Spleen (tissue), 11 donors: ENCODE measurements at regions not wholly inside any gene's neighbourhood (a gene's known extent, or its start where the extent isn't known, plus 50 kb on each side); places are given as distances from the start of the nearest gene placed in this dataset.
"Not testable (repeated sequence)": the region's sequence is repeated elsewhere in the genome, so short reads cannot be mapped to it uniquely, and the experiment has no call there.

ENCODE experiments used
- DNase-seq: peaks from one replicate; pipeline ENCODE4 v3.0.0-alpha.2; 2020
- H3K27ac ChIP-seq, 8 donors: fragments of 200-600 bp; sonication (generic) in 7 of 8; 1 replicate in 4 of 8; 2 replicates in 4 of 8; pipeline versions ENCODE4 v1.5.0 to v1.8.0; 2016 to 2021; ENCODE audit warnings: inconsistent platforms in 4 of 8, mild to moderate bottlenecking in 4 of 8, moderate library complexity in 1 of 8
- H3K27me3 ChIP-seq, 7 donors: fragments of 200-600 bp; sonication (generic) in 6 of 7; replicated peaks in 1 of 7; 1 replicate in 4 of 7; 2 replicates in 3 of 7; pipeline versions ENCODE4 v1.5.0 to v1.8.0; 2016 to 2021; ENCODE audit warnings: inconsistent platforms in 3 of 7, mild to moderate bottlenecking in 1 of 7
- H3K36me3 ChIP-seq, 6 donors: fragments of 200-600 bp; sonication (generic) in 5 of 6; 1 replicate in 4 of 6; 2 replicates in 2 of 6; pipeline versions ENCODE4 v1.5.0 to v1.8.0; 2016 to 2021; ENCODE audit warnings: inconsistent platforms in 2 of 6
- H3K4me1 ChIP-seq, 6 donors: fragments of 200-600 bp; sonication (generic) in 5 of 6; 1 replicate in 3 of 6; 2 replicates in 3 of 6; pipeline versions ENCODE4 v1.5.0 to v1.8.0; 2016 to 2021; ENCODE audit warnings: inconsistent platforms in 3 of 6
- H3K4me3 ChIP-seq, 8 donors: fragments of 200-600 bp; sonication (generic) in 7 of 8; 1 replicate in 4 of 8; 2 replicates in 4 of 8; pipeline versions ENCODE4 v1.5.0 to v1.8.0; 2016 to 2021; ENCODE audit warnings: inconsistent platforms in 4 of 8, mild to moderate bottlenecking in 4 of 8, moderate library complexity in 2 of 8
- H3K9me3 ChIP-seq, 8 donors: fragments of 200-600 bp; sonication (generic) in 7 of 8; 1 replicate in 4 of 8; 2 replicates in 4 of 8; pipeline versions ENCODE4 v1.5.0 to v1.8.0; 2016 to 2021; ENCODE audit warnings: inconsistent platforms in 4 of 8
- POLR2A ChIP-seq, 3 donors: fragments of 450-650 bp; IDR thresholded peaks; one replicate each; pipeline ENCODE4 v1.5.1; 2017; ENCODE audit warnings: antibody characterized with exemption in 3 of 3, mild to moderate bottlenecking in 1 of 3
- POLR2AphosphoS5 ChIP-seq, 3 donors: sonication (generic); formaldehyde crosslinking; IDR thresholded peaks; one replicate each; pipeline ENCODE4 v1.5.1; 2017; ENCODE audit warnings: antibody characterized with exemption in 3 of 3
- WGBS, 5 donors: extraction: QIAGEN DNeasy Blood & Tissue Kit in 3 of 5; methylation state at CpG; one replicate each; pipeline versions ENCODE4 v1.1.5 to v1.1.7; 2013 to 2018; 5-methylcytosine and 5-hydroxymethylcytosine counted together
- intact Hi-C: fragments of 100-400 bp; cut with DNase I; formaldehyde crosslinking; loops from one replicate; pipeline ENCODE4 v1.15.0; 2023; ENCODE audit warnings: low total_unique reads
- TF ChIP-seq, protein P1 (sequence below), 11 experiments: fragments of 200-600 bp in 7 of 11; fragments of 450-650 bp in 4 of 11; sonication (generic) in 4 of 11; IDR thresholded peaks in 8 of 11; conservative IDR thresholded peaks in 3 of 11; 1 replicate in 7 of 11; 2 replicates in 4 of 11; pipeline versions ENCODE4 v1.4.0 to v1.8.0; 2016 to 2021; ENCODE audit warnings: antibody characterized with exemption in 11 of 11, inconsistent platforms in 4 of 11, mild to moderate bottlenecking in 1 of 11
- donor health status: healthy with polysubstance abuse.
- donor health status: DM: no; HTN: no; CAD: no; lungs with moderate emphysema.
- donor health status: DM: no; HTN: no; CAD: no.
- donor health status: Bipolar disorder and iron deficiency.
- donor health status: healthy.
- donor health status: DM: no; HTN: no; CAD: no.
- donor health status: DM: yes; HTN: yes; CAD: no.

DNA sequence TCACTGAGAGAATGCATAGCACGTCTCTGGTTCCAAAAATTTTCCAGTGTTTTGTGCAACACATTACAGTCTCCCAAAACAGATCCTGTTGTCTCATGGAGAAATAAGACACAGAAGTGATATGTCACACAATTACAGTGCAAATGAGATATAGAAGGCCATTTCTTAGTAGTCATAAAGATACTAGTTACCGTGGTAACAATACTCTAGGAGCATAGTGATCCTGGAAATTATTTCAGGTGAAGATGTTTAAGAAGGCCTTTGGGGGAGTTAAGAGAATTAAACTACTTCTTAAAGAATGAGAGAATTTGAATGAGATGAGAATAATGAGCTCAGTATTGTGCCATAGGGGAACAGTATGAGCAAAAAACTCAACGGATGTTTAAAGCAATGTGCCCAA, 628.0 kb upstream of the MIR17HG start:
- intact Hi-C loops = no loop called here
- no peaks in the 10 kb centered on the region for H3K36me3 ChIP-seq
- no peak for TF ChIP-seq POLR2AphosphoS5 (IDR thresholded peaks at IDR 0.05)
- no peaks in the 10 kb centered on the region for H3K27me3 ChIP-seq
- H3K9me3 ChIP-seq = peaks cover 0 to 11% (median 0%) of the 10 kb centered on the region in 8 donors
- no peak overlapping the region for H3K4me3 ChIP-seq
- WGBS, 5 donors = 80 to 93% (median 87%) methylated on average over 3 of the region's 3 CpGs
- H3K27ac ChIP-seq = no peak overlapping the region
- no peak for DNase-seq
- H3K4me1 ChIP-seq = peaks cover 0 to 8% (median 0%) of the 10 kb centered on the region in 6 donors

DNA sequence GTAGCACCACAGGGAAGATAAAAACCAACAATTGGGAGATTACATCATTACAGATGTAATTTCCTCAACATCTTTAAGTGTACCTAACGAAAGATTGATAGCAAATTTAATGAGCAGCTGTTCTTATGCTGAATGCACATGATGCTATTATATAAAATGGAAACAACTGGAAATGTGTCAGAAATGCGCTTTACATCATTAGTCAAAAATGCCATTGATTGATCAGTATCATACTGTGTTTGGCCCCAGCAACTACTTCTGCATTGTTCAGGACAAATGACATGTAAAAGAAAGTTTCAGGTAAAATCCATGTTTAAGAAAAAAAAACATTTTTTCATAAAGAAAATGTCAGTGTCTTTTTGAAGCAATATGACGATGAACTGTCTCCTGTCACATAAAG, 625.5 kb upstream of the MIR17HG start:
- TF ChIP-seq, protein P1, sequence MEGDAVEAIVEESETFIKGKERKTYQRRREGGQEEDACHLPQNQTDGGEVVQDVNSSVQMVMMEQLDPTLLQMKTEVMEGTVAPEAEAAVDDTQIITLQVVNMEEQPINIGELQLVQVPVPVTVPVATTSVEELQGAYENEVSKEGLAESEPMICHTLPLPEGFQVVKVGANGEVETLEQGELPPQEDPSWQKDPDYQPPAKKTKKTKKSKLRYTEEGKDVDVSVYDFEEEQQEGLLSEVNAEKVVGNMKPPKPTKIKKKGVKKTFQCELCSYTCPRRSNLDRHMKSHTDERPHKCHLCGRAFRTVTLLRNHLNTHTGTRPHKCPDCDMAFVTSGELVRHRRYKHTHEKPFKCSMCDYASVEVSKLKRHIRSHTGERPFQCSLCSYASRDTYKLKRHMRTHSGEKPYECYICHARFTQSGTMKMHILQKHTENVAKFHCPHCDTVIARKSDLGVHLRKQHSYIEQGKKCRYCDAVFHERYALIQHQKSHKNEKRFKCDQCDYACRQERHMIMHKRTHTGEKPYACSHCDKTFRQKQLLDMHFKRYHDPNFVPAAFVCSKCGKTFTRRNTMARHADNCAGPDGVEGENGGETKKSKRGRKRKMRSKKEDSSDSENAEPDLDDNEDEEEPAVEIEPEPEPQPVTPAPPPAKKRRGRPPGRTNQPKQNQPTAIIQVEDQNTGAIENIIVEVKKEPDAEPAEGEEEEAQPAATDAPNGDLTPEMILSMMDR (IDR thresholded peaks at IDR 0.05 in 8 of 11, conservative IDR thresholded peaks at IDR 0.05 in 3 of 11) = no peak
- TF ChIP-seq POLR2A (IDR thresholded peaks at IDR 0.05) = no peak
- TF ChIP-seq POLR2AphosphoS5 (IDR thresholded peaks at IDR 0.05) = no peak
- no peak for DNase-seq
- Histone ChIP-seq H3K4me3 (no peak overlapping the region), H3K27me3 (no peaks in the 10 kb centered on the region), H3K9me3 (peaks cover 0 to 19% (median 0%) of the 10 kb centered on the region in 8 donors), H3K4me1 (peaks cover 0 to 8% (median 0%) of the 10 kb centered on the region in 6 donors), H3K36me3 (no peaks in the 10 kb centered on the region), H3K27ac (no peak overlapping the region)
- WGBS, 5 donors = 56 to 62% (median 57%) methylated on average over 3 of the region's 3 CpGs
- intact Hi-C loops = no loop called here

DNA sequence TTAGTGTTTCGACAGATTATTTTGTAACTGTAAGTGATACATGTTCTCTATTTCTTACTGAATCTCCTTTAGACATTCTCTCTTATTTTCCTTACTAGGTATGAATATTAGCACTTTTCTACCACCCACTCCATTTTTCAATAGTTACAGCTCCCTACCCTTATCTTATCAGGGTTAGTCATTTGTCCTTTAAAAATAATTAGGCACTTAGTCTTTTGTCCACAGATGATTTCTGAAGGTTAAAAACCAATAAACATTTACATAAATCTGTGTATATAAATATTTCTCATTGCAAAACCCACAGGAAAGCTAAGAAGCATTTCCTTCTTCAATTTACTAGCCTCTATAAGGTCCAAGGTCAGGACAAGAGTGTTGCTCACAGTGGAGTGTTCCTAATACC, 624.1 kb upstream of the MIR17HG start:
- DNase-seq = no peak
- intact Hi-C loops = no loop called here
- 59 to 79% (median 70%) methylated on average over 1 of the region's 1 CpG for WGBS, 5 donors
- Histone ChIP-seq H3K4me1 (no peaks in the 10 kb centered on the region), H3K36me3 (no peaks in the 10 kb centered on the region), H3K9me3 (peaks cover 0 to 19% (median 2%) of the 10 kb centered on the region in 8 donors), H3K27me3 (no peaks in the 10 kb centered on the region), H3K27ac (no peak overlapping the region), H3K4me3 (no peak overlapping the region)
- TF ChIP-seq POLR2A (IDR thresholded peaks at IDR 0.05) (no peak), POLR2AphosphoS5 (IDR thresholded peaks at IDR 0.05) (no peak)
- TF ChIP-seq, protein P1 (IDR thresholded peaks at IDR 0.05 in 8 of 11, conservative IDR thresholded peaks at IDR 0.05 in 3 of 11) = no peak

DNA sequence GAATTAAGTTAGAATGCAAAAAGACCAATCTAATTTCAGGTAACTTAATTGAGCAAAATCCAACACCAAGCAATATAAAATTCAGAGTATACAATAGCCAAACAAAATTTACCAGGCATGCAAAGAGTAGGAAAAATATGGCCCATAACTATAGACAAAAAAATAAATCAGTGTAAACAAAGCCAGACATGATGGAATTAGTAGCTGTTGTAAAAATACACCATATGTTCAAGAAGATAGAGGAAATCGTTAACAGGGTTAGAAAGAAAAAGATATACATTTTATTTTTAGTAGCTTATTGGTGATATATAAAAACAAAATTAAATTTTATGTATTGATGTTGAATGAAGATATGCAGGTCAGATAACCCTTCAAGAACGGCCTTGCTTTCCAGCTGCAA, 621.1 kb upstream of the MIR17HG start:
- no peaks in the 10 kb centered on the region for H3K27me3 ChIP-seq
- no peak for TF ChIP-seq POLR2AphosphoS5 (IDR thresholded peaks at IDR 0.05)
- TF ChIP-seq, protein P1 (IDR thresholded peaks at IDR 0.05 in 8 of 11, conservative IDR thresholded peaks at IDR 0.05 in 3 of 11) = no peak
- TF ChIP-seq POLR2A (IDR thresholded peaks at IDR 0.05) = no peak
- no peak overlapping the region for H3K4me3 ChIP-seq
- no peaks in the 10 kb centered on the region for H3K4me1 ChIP-seq
- peaks cover 0 to 15% (median 3%) of the 10 kb centered on the region in 8 donors for H3K9me3 ChIP-seq
- intact Hi-C loops = no loop called here
- 76 to 90% (median 86%) methylated on average over 2 of the region's 2 CpGs for WGBS, 5 donors
- no peak for DNase-seq
- no peak overlapping the region for H3K27ac ChIP-seq
- H3K36me3 ChIP-seq = no peaks in the 10 kb centered on the region

DNA sequence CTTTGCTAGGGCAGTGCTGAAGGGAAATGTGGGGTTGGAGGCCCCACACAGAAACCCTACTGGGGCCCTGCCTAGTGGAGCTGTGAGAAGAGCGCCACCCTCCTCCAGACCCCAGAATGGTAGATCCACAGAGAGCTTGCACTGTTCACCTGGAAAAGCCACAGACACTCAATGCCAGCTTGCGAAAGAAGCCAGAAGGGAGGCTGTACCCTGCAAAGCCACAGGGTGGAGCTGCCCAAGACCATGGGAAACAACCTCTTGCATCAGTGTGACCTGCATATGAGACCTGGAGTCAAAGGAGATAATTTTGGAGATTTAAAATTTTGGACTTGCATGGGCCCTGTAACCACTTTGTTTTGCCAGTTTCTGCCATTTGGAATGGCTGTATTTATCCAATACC, 615.4 kb upstream of the MIR17HG start:
- WGBS, 5 donors = 95 to 100% (median 96%) methylated on average over 2 of the region's 2 CpGs
- DNase-seq = no peak
- Histone ChIP-seq H3K4me3 (no peak overlapping the region), H3K9me3 (peaks cover 0 to 47% (median 19%) of the 10 kb centered on the region in 8 donors), H3K27ac (no peak overlapping the region), H3K36me3 (no peaks in the 10 kb centered on the region), H3K27me3 (no peaks in the 10 kb centered on the region), H3K4me1 (no peaks in the 10 kb centered on the region)
- TF ChIP-seq, protein P1 (IDR thresholded peaks at IDR 0.05 in 8 of 11, conservative IDR thresholded peaks at IDR 0.05 in 3 of 11) = no peak
- no peak for TF ChIP-seq POLR2AphosphoS5 (IDR thresholded peaks at IDR 0.05)
- no peak for TF ChIP-seq POLR2A (IDR thresholded peaks at IDR 0.05)
- intact Hi-C loops = no loop called here

DNA sequence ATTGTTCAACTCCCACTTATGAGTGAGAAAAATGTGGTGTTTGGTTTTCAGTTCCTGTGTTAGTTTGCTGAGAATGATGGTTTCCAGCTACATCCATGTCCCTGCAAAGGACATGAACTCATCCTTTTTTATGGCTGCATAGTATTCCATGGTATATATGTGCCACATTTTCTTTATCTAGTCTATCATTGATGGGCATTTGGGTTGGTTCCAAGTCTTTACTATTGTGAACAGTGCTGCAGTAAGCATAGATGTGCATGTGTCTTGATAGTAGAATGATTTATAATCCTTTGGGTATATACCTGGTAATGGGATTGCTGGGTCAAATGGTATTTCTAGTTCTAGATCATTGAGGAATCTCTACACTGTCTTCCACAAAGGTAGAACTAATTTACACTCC, 613.0 kb upstream of the MIR17HG start:
- H3K36me3 ChIP-seq, H3K4me1 ChIP-seq, intact Hi-C loops, H3K27ac ChIP-seq, H3K4me3 ChIP-seq, H3K27me3 ChIP-seq, DNase-seq: not testable (repeated sequence)
- H3K9me3 ChIP-seq = peaks cover 0 to 50% (median 23%) of the 10 kb centered on the region in 8 donors
